AG09309 (cell line): ENCODE measurements at regions not wholly inside any gene's neighbourhood (a gene's known extent, or its start where the extent isn't known, plus 50 kb on each side); places are given as distances from the start of the nearest gene placed in this dataset.

Experiments used
- DNase-seq: peaks from one replicate; pipeline ENCODE4 v3.0.0-alpha.2; 2010; ENCODE audit warnings: low read depth
- H3K4me3 ChIP-seq: 2 replicates; pipeline ENCODE4 v1.5.1; 2011; ENCODE audit warnings: mild to moderate bottlenecking, low read depth, low read length, moderate library complexity; ENCODE audit not compliant: control insufficient read depth
- CTCF ChIP-seq: IDR thresholded peaks from 2 replicates; pipeline ENCODE4 v1.5.1; 2011; ENCODE audit warnings: mild to moderate bottlenecking, low read depth, low read length, inconsistent platforms; ENCODE audit not compliant: insufficient read depth, control insufficient read depth; ENCODE audit errors: missing control alignments

- DNase-seq: no peak
- TF ChIP-seq CTCF: no peak
- H3K4me3 ChIP-seq: no peak overlapping the region
Observed at GRCh38 chr7:45258533-45259226, 101.1 kb downstream of the RAMP3 start.

GRCh38 chr7:45259227-45259596, 101.6 kb downstream of the RAMP3 start:
- H3K4me3 ChIP-seq: no peak overlapping the region
- no peak for TF ChIP-seq CTCF
- DNase-seq: no peak

- TF ChIP-seq CTCF: peak; percentile 98
- DNase-seq: no peak
- H3K4me3 ChIP-seq: no peak overlapping the region
Observed at GRCh38 chr7:45259966-45260646, 102.5 kb downstream of the RAMP3 start.

GRCh38 chr7:45267262-45267661, 109.7 kb downstream of the RAMP3 start:
- no peak overlapping the region for H3K4me3 ChIP-seq
- DNase-seq: no peak
- TF ChIP-seq CTCF: no peak

GRCh38 chr7:45268013-45268412, 110.4 kb downstream of the RAMP3 start:
- TF ChIP-seq CTCF: no peak
- DNase-seq: no peak

GRCh38 chr7:45269192-45269591, 111.6 kb downstream of the RAMP3 start:
- TF ChIP-seq CTCF: no peak
- no peak for DNase-seq
- H3K4me3 ChIP-seq: no peak overlapping the region

More at GRCh38 chr7:45268013-45268412, 110.4 kb downstream of the RAMP3 start:
- no peak overlapping the region for H3K4me3 ChIP-seq
